GM12878 (cell line): ENCODE measurements at regions not wholly inside any gene's neighbourhood (a gene's known extent, or its start where the extent isn't known, plus 50 kb on each side); places are given as distances from the start of the nearest gene placed in this dataset.

ENCODE experiments used
- IKZF2 ChIP-seq, 2 experiments: fragments of 450-650 bp; IDR thresholded peaks; 2 replicates each; pipeline ENCODE4 v1.6.1; 2017; ENCODE audit warnings: mild to moderate bottlenecking in 2 of 2, moderate library complexity in 2 of 2
- KDM1A ChIP-seq: fragments of 200-600 bp; sonication (generic); IDR thresholded peaks from 2 replicates; pipeline ENCODE4 v1.6.1; 2016; ENCODE audit warnings: borderline replicate concordance
- MEF2A ChIP-seq: IDR thresholded peaks from 2 replicates; pipeline ENCODE4 v1.6.1; 2011; ENCODE audit warnings: low read depth, mild to moderate bottlenecking, low read length, moderate library complexity; ENCODE audit not compliant: insufficient read depth
- MEF2B ChIP-seq: fragments of 450-650 bp; IDR thresholded peaks from 2 replicates; pipeline ENCODE4 v1.6.1; 2018; ENCODE audit warnings: mild to moderate bottlenecking, moderate library complexity; ENCODE audit not compliant: partially characterized antibody, poor library complexity, severe bottlenecking
- MYC ChIP-seq: IDR thresholded peaks from 2 replicates; pipeline ENCODE4 v1.6.1; 2011; ENCODE audit warnings: mild to moderate bottlenecking, low read length, moderate library complexity, inconsistent platforms; ENCODE audit not compliant: insufficient read depth, insufficient replicate concordance, insufficient read length, severe bottlenecking
- NBN ChIP-seq: fragments of 450-650 bp; IDR thresholded peaks from 2 replicates; pipeline ENCODE4 v1.6.1; 2016
- NFIC ChIP-seq: IDR thresholded peaks from 2 replicates; pipeline ENCODE4 v1.6.1; 2012; ENCODE audit warnings: low read depth, mild to moderate bottlenecking, inconsistent platforms, low read length, moderate library complexity
- NFXL1 ChIP-seq: fragments of 450-650 bp; IDR thresholded peaks from 2 replicates; pipeline ENCODE4 v1.6.1; 2017; ENCODE audit warnings: antibody characterized with exemption, mild to moderate bottlenecking, borderline replicate concordance
- NR2C2 ChIP-seq: IDR thresholded peaks from 2 replicates; pipeline ENCODE4 v1.6.1; 2011; ENCODE audit warnings: borderline replicate concordance, low read depth; ENCODE audit not compliant: control insufficient read depth, insufficient read length
- NRF1 ChIP-seq: conservative IDR thresholded peaks from 2 replicates; pipeline ENCODE4 v1.6.1; 2011; ENCODE audit warnings: mild to moderate bottlenecking, low read depth, low read length, improper control_type of control experiment
- POU2F2 ChIP-seq: IDR thresholded peaks from 3 replicates; pipeline ENCODE4 v1.6.1; 2011; ENCODE audit warnings: low read depth, mild to moderate bottlenecking, low read length, borderline replicate concordance
- SMAD1 ChIP-seq: fragments of 450-650 bp; IDR thresholded peaks from 2 replicates; pipeline ENCODE4 v1.6.1; 2018; ENCODE audit warnings: mild to moderate bottlenecking, low read depth; ENCODE audit not compliant: partially characterized antibody
- TAF1 ChIP-seq: IDR thresholded peaks from 2 replicates; pipeline ENCODE4 v1.6.1; 2011; ENCODE audit warnings: mild to moderate bottlenecking, low read depth, low read length, borderline replicate concordance
- TCF12 ChIP-seq: IDR thresholded peaks from 2 replicates; pipeline ENCODE4 v1.6.1; 2011; ENCODE audit warnings: low read depth, mild to moderate bottlenecking, low read length
- ZNF24 ChIP-seq: fragments of 450-650 bp; IDR thresholded peaks from 2 replicates; pipeline ENCODE4 v1.6.1; 2017; ENCODE audit warnings: antibody characterized with exemption, mild to moderate bottlenecking
- ZSCAN29 ChIP-seq: fragments of 450-650 bp; IDR thresholded peaks from 2 replicates; pipeline ENCODE4 v1.6.1; 2017; ENCODE audit warnings: mild to moderate bottlenecking, moderate library complexity
- TF ChIP-seq, protein P1 (sequence below): fragments of 450-650 bp; IDR thresholded peaks from 2 replicates; pipeline ENCODE4 v1.6.1; 2016; ENCODE audit warnings: mild to moderate bottlenecking
- TF ChIP-seq, protein P2 (sequence below): IDR thresholded peaks from 2 replicates; pipeline ENCODE4 v1.6.1; 2011; ENCODE audit warnings: low read depth, low read length, improper control_type of control experiment, borderline replicate concordance
- TF ChIP-seq, protein P3 (sequence below): IDR thresholded peaks from 2 replicates; pipeline ENCODE4 v1.6.1; 2012; ENCODE audit warnings: low read depth, low read length, improper control_type of control experiment
- TF ChIP-seq, protein P4 (sequence below): IDR thresholded peaks from 2 replicates; pipeline ENCODE4 v1.6.1; 2011; ENCODE audit warnings: borderline replicate concordance, low read depth, mild to moderate bottlenecking, moderate library complexity, low read length; ENCODE audit not compliant: insufficient read depth, poor library complexity, severe bottlenecking
- TF ChIP-seq, protein P5 (sequence below): IDR thresholded peaks from 2 replicates; pipeline ENCODE4 v1.6.1; 2012; ENCODE audit warnings: low read length, inconsistent platforms

DNA sequence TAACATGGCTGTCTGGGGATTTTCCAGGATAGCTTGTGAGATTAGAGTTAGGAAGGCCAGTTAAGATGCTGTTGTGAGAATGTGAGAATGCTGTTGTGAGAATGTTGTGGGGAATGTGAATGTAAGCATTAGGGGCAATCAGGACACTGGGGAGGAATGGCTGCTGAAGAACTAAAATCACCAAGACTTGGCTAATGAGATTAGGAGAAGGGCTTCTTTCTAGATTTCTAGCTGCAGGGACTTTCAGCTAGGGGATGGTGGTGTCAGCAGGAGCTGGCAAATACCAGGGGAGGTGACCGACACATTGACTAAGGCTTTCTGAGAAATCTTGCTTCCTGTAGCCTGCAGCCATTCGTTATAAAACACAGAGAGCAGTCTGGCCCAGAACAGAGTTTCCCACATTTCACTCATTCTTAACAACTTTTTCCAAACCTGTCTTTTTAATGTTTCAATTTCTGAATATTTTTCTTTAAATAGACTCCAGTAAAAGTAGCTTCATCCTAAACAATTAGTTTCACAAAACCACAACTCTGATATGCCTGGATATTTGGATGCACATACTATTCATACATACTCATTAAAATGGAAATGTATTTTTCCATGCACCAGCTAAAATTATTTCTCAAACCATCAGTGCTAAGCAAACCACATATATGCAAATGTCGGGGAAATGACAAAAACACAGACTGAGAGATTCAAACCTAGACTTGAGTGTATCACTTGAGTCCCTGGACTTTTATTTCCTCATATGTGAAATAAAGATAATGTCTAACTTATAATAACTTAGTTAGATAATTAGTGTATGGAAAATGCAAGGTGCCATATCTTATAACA, 89.3 kb upstream of the TNC start (continued):
- peak; percentile 43 to 56; a peak in 2 of 4 replicates for TF ChIP-seq IKZF2 (IDR thresholded peaks at IDR 0.05)
- peak; percentile 57 for TF ChIP-seq SMAD1
- peak; percentile 47; the same call in 1 of the 2 replicates for TF ChIP-seq NFIC
- no peak for TF ChIP-seq MYC
- TF ChIP-seq MEF2B = peak; percentile 85
- TF ChIP-seq, protein P1, sequence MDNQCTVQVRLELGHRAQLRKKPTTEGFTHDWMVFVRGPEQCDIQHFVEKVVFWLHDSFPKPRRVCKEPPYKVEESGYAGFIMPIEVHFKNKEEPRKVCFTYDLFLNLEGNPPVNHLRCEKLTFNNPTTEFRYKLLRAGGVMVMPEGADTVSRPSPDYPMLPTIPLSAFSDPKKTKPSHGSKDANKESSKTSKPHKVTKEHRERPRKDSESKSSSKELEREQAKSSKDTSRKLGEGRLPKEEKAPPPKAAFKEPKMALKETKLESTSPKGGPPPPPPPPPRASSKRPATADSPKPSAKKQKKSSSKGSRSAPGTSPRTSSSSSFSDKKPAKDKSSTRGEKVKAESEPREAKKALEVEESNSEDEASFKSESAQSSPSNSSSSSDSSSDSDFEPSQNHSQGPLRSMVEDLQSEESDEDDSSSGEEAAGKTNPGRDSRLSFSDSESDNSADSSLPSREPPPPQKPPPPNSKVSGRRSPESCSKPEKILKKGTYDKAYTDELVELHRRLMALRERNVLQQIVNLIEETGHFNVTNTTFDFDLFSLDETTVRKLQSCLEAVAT = no peak
- TF ChIP-seq, protein P2, sequence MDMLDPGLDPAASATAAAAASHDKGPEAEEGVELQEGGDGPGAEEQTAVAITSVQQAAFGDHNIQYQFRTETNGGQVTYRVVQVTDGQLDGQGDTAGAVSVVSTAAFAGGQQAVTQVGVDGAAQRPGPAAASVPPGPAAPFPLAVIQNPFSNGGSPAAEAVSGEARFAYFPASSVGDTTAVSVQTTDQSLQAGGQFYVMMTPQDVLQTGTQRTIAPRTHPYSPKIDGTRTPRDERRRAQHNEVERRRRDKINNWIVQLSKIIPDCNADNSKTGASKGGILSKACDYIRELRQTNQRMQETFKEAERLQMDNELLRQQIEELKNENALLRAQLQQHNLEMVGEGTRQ = no peak
- TF ChIP-seq KDM1A = no peak
- no peak for TF ChIP-seq ZSCAN29
- TF ChIP-seq, protein P3, sequence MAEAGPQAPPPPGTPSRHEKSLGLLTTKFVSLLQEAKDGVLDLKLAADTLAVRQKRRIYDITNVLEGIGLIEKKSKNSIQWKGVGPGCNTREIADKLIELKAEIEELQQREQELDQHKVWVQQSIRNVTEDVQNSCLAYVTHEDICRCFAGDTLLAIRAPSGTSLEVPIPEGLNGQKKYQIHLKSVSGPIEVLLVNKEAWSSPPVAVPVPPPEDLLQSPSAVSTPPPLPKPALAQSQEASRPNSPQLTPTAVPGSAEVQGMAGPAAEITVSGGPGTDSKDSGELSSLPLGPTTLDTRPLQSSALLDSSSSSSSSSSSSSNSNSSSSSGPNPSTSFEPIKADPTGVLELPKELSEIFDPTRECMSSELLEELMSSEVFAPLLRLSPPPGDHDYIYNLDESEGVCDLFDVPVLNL = no peak
- TF ChIP-seq, protein P4, sequence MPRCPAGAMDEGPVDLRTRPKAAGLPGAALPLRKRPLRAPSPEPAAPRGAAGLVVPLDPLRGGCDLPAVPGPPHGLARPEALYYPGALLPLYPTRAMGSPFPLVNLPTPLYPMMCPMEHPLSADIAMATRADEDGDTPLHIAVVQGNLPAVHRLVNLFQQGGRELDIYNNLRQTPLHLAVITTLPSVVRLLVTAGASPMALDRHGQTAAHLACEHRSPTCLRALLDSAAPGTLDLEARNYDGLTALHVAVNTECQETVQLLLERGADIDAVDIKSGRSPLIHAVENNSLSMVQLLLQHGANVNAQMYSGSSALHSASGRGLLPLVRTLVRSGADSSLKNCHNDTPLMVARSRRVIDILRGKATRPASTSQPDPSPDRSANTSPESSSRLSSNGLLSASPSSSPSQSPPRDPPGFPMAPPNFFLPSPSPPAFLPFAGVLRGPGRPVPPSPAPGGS = peak; percentile 86
- 0 out of 2 replicates have a peak, but pooled peaks have one; percentile 10 for TF ChIP-seq MEF2A
- TF ChIP-seq NBN = peak; percentile 57; the same call in 1 of the 2 replicates
- TF ChIP-seq NRF1 = no peak
- TF ChIP-seq NFXL1 = no peak
- TF ChIP-seq ZNF24 = peak; percentile 47; the same call in 1 of the 2 replicates
- no peak for TF ChIP-seq NR2C2
- no peak for TF ChIP-seq TAF1
- no peak for TF ChIP-seq TCF12
- TF ChIP-seq, protein P5, sequence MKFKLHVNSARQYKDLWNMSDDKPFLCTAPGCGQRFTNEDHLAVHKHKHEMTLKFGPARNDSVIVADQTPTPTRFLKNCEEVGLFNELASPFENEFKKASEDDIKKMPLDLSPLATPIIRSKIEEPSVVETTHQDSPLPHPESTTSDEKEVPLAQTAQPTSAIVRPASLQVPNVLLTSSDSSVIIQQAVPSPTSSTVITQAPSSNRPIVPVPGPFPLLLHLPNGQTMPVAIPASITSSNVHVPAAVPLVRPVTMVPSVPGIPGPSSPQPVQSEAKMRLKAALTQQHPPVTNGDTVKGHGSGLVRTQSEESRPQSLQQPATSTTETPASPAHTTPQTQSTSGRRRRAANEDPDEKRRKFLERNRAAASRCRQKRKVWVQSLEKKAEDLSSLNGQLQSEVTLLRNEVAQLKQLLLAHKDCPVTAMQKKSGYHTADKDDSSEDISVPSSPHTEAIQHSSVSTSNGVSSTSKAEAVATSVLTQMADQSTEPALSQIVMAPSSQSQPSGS = peak; percentile 11; the same call in 1 of the 2 replicates
- TF ChIP-seq POU2F2 = peak; percentile 93
